ENCODE measurements at regions not wholly inside any gene's neighbourhood (a gene's known extent, or its start where the extent isn't known, plus 50 kb on each side); places are given as distances from the start of the nearest gene placed in this dataset.

- intact Hi-C loops (cut with micrococcal nuclease) = no loop called here
- H3K27me3 Mint-ChIP-seq (ENCODE audit: low read depth in 3 of 3) = peaks cover 0 to 7% (median 4%) of the 10 kb centered on the region in 3 donors
- Histone ChIP-seq H3K9ac (ENCODE audit: insufficient read depth, low read length, poor library complexity, severe bottlenecking) (no peak overlapping the region), H3K27ac (ENCODE audit: low read depth in 1 of 2, low read length in 2 of 2) (no peak overlapping the region), H2AFZ (ENCODE audit: insufficient read depth, low read depth, low read length, poor library complexity, severe bottlenecking) (peak overlapping the region; percentile 1), H3K36me3 (replicated peaks in 1 of 2; ENCODE audit: control insufficient read depth in 1 of 2, insufficient read depth in 2 of 2, low read length in 2 of 2) (no peaks in the 10 kb centered on the region), H4K20me1 (ENCODE audit: insufficient read depth, low read length) (no peaks in the 10 kb centered on the region), H3K27me3 (ENCODE audit: control insufficient read depth in 2 of 2, insufficient read depth in 2 of 2, low read length in 2 of 2) (no peaks in the 10 kb centered on the region), H3K4me1 (ENCODE audit: control insufficient read depth in 1 of 2, insufficient read depth in 2 of 2, low read length in 2 of 2) (no peaks in the 10 kb centered on the region), H3K79me2 (ENCODE audit: insufficient read depth, low read length) (no peaks in the 10 kb centered on the region), H3K9me3 (replicated peaks in 1 of 2; ENCODE audit: control insufficient read depth in 1 of 2, insufficient read depth in 1 of 2, low read length in 2 of 2) (no peaks in the 10 kb centered on the region), H3K4me3 (replicated peaks in 1 of 3; ENCODE audit: low read depth in 2 of 3, low read length in 3 of 3) (no peak overlapping the region), H3K4me2 (replicated peaks; ENCODE audit: extremely low read depth, low read length, poor library complexity, severe bottlenecking) (no peak overlapping the region)
- H3K9me3 Mint-ChIP-seq = peaks cover 0 to 1% (median 0%) of the 10 kb centered on the region in 7 donors
- WGBS (ENCODE audit: insufficient coverage) = no CpG with 5 or more reads among the region's 2 CpGs
- no peak overlapping the region for H3K27ac Mint-ChIP-seq
- H3K4me3 Mint-ChIP-seq = peak overlapping the region in 1 of 2 donors; percentile 52
- TF ChIP-seq CTCF (IDR thresholded peaks at IDR 0.05) = no peak
- no peak for DNase-seq
- H3K4me1 Mint-ChIP-seq = peaks cover 8% of the 10 kb centered on the region
- H3K36me3 Mint-ChIP-seq = no peaks in the 10 kb centered on the region
Observed at GRCh38 chr21:35408401-35408800, 359.3 kb upstream of the RUNX1 start.

GRCh38 chr21:35406635-35407034 is 357.5 kb upstream of the RUNX1 start:
- no CpG with 5 or more reads among the region's 6 CpGs for WGBS (ENCODE audit: insufficient coverage)
- no peaks in the 10 kb centered on the region for H3K79me2 ChIP-seq (ENCODE audit: insufficient read depth, low read length)
- intact Hi-C loops (cut with micrococcal nuclease) = no loop called here
- H4K20me1 ChIP-seq (ENCODE audit: insufficient read depth, low read length) = no peaks in the 10 kb centered on the region
- no peak overlapping the region for H3K27ac Mint-ChIP-seq
- H3K9me3 Mint-ChIP-seq = no peaks in the 10 kb centered on the region
- H3K4me3 ChIP-seq (replicated peaks in 1 of 3; ENCODE audit: low read depth in 2 of 3, low read length in 3 of 3) = no peak overlapping the region
- no peaks in the 10 kb centered on the region for H3K9me3 ChIP-seq (replicated peaks in 1 of 2; ENCODE audit: control insufficient read depth in 1 of 2, insufficient read depth in 1 of 2, low read length in 2 of 2)
- H3K36me3 Mint-ChIP-seq = no peaks in the 10 kb centered on the region
- TF ChIP-seq CTCF (IDR thresholded peaks at IDR 0.05) = no peak
- H3K27me3 ChIP-seq (ENCODE audit: control insufficient read depth in 2 of 2, insufficient read depth in 2 of 2, low read length in 2 of 2) = no peaks in the 10 kb centered on the region
- H3K9ac ChIP-seq (ENCODE audit: insufficient read depth, low read length, poor library complexity, severe bottlenecking) = no peak overlapping the region
- peaks cover 8% of the 10 kb centered on the region for H3K4me1 Mint-ChIP-seq
- H3K4me3 Mint-ChIP-seq = no peak overlapping the region
- DNase-seq = no peak
- H2AFZ ChIP-seq (ENCODE audit: insufficient read depth, low read depth, low read length, poor library complexity, severe bottlenecking) = no peak overlapping the region
- no peaks in the 10 kb centered on the region for H3K36me3 ChIP-seq (replicated peaks in 1 of 2; ENCODE audit: control insufficient read depth in 1 of 2, insufficient read depth in 2 of 2, low read length in 2 of 2)
- no peak overlapping the region for H3K4me2 ChIP-seq (replicated peaks; ENCODE audit: extremely low read depth, low read length, poor library complexity, severe bottlenecking)
- H3K27me3 Mint-ChIP-seq (ENCODE audit: low read depth in 3 of 3) = peaks cover 0 to 7% (median 2%) of the 10 kb centered on the region in 3 donors
- no peaks in the 10 kb centered on the region for H3K4me1 ChIP-seq (ENCODE audit: control insufficient read depth in 1 of 2, insufficient read depth in 2 of 2, low read length in 2 of 2)
- no peak overlapping the region for H3K27ac ChIP-seq (ENCODE audit: low read depth in 1 of 2, low read length in 2 of 2)

All from CD14-positive monocyte (primary cell).